Skin epidermis (tissue), 12 donors: ENCODE measurements at regions not wholly inside any gene's neighbourhood (a gene's known extent, or its start where the extent isn't known, plus 50 kb on each side); places are given as distances from the start of the nearest gene placed in this dataset.

ENCODE experiments used
- H3K27ac ChIP-seq, 21 experiments: fragments of 200-600 bp; sonication (generic) in 11 of 21; one replicate each; pipeline ENCODE4 v1.5.0; 2020; ENCODE audit warnings: mild to moderate bottlenecking in 3 of 21, inconsistent platforms in 2 of 21, moderate library complexity in 2 of 21
- H3K4me3 ChIP-seq, 7 experiments: fragments of 200-600 bp; sonication (generic) in 2 of 7; one replicate each; pipeline ENCODE4 v1.5.0; 2020; ENCODE audit warnings: inconsistent platforms in 2 of 7, mild to moderate bottlenecking in 2 of 7, moderate library complexity in 1 of 7

DNA sequence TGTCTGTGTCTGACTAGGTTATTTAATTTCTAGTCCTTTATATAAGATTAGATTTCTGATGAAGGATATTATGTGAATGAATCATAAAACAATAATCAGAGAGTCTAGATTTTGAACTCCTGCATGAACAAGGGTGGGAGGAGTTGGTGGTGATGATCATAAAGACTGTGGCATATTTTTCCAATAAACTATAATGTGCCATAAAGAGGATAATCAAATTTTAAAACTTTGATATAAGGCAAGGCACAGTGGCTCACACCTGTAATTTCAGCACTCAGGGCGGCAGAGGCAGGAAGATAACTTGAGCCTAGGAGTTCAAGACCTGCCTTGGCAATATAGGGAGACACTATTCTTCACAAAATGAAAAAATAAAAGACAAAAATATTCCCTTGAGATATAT is 473.3 kb downstream of the GABRG1 start:
- H3K27ac ChIP-seq: no peak overlapping the region
- H3K4me3 ChIP-seq: no peak overlapping the region

DNA sequence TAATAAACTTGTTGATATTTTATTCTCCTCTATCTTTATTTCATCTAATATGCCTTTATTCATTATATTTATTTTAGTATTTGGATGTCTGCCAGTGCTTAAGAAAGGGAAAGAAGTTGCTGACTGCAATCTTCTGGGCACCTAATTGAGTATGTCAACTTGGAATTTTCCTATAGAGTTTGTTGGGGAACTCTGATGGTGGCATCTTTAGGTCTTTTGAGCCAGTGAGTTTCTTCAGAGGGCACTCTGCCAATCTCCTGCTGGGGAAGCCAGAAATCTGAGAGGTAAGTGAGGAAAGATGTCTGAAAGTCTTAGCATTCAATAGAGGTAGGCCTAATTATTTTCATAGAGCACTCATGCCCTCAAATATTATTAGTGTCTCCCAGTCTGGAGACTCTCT is 475.0 kb downstream of the GABRG1 start:
- H3K4me3 ChIP-seq: no peak overlapping the region
- H3K27ac ChIP-seq: no peak overlapping the region

DNA sequence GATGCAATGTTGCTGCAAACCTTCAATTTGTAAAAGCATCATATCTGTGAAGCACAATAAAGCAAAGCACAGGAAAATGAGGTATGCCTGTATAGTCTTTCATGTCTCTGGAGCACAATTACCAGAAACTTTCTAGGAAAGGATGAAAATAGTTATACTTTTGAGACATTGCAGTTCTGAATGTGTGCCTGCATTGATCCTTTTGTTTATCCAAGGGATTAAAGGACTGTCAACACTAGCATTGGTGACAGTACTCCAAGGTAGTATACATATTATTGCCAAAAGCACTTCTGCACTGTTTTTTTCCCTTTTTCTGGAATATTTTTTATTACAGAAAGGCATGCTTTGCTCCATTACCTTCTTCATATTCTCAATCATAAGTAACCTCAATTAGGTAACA is 476.0 kb downstream of the GABRG1 start:
- Histone ChIP-seq H3K4me3 (no peak overlapping the region), H3K27ac (no peak overlapping the region)

DNA sequence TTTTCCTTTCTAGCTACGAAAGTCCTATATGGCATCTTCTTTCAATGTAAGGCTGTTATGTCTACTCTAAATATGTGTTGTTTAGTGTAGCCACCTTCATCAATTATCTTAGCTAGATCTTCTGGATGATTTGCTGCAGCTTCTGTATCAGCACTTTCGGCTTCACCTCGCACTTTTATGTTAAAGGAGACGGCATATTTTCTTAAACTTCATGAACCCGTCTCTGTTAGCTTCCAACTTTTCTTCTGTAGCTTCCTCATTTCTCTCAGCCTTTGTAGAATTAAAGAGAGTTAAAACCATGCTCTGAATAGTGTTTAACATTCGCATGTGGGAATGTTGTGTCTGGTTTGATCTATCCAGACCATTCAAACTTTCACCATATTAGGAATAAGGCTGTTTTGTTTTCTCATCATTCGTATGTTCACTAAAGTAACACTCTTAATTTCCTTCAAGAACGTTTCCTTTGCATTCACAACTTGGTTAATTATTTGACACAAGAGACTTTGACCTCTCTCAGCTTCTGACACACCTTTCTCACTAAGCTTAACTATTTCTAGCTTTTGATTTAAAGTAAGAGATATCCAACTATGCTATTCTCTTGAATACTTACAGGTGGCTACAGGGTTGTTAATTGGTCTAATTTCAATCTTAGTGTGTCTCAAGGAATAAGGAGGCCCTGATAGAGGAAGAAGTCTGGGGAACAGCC is 476.8 kb downstream of the GABRG1 start:
- H3K27ac ChIP-seq: no peak overlapping the region
- no peak overlapping the region for H3K4me3 ChIP-seq

DNA sequence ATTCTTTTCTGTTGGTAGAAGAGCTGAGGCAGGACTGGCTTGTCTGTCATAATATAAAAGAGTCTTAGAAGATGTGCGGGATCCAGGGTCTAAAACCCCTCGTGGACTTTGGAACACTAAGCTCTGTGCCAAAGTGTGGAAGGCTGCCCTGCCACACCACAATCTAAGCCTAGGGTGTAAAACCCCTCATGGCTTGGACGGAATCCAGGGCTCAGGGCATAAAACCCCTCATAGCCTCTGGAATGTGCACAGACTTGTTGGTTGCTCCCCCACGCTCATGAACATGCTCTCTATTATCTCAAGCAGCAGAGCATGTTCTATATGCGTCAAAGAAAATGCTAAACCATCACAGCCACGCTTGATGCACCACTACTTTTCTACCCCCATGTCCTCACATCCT is 483.6 kb downstream of the GABRG1 start:
- H3K4me3 ChIP-seq: no peak overlapping the region
- H3K27ac ChIP-seq: no peak overlapping the region

DNA sequence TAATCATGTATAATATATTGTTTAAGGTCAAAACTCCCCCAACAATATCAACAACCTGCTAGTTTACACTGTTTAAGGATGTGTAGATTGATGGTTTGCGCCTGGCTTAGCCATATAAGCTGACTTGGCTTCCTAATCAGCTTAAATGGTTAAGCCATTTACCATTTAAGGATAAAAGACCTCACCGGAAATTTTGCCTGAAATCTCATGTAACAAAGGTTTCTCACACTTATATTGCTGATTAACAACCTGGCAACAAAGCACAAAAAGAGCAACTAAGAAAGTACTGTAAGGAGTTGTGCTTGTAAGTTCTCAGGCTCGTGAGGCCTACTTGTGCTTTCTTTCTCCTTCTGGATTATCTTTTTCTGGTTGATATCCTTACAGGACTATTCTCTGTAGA is 485.2 kb downstream of the GABRG1 start:
- no peak overlapping the region for H3K4me3 ChIP-seq
- no peak overlapping the region for H3K27ac ChIP-seq

DNA sequence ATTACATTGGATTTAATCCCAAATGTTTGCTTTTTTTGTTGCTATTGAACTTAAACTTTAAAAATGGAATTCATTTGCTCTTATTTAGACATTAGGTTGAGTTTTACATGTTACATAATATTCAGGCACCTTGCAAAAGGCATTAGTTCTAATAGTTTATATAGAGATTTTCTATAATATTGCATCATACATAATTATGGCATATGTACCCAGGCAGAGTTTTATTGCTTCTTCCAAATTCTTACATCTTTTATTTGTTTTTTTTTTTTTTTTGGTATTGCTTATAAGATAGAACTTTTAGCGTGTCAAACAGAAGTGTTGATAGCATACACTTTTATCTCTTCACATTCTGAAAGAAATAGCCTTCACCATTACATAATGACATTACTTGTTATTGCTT is 487.7 kb downstream of the GABRG1 start:
- Histone ChIP-seq H3K27ac (no peak overlapping the region), H3K4me3 (no peak overlapping the region)

DNA sequence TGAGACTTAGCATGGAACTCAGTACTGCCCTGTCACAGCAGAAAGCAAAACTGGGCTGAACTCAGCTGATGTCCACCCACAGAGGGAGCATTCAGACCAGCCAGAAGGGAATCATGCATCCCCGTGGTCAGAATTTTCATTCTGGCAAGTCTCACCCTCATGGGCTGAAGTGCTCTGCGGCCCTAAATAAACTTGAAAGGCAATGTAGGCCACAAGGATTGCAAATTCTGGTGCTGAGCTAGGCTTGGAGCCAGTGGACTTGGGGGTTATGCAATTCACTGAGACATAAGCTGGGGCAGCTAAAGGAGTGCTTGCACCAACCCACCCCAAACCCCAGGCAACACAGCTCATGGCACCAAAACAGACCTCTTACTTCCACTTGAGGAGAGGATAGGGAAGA is 494.1 kb downstream of the GABRG1 start:
- Histone ChIP-seq H3K27ac (no peak overlapping the region), H3K4me3 (no peak overlapping the region)

DNA sequence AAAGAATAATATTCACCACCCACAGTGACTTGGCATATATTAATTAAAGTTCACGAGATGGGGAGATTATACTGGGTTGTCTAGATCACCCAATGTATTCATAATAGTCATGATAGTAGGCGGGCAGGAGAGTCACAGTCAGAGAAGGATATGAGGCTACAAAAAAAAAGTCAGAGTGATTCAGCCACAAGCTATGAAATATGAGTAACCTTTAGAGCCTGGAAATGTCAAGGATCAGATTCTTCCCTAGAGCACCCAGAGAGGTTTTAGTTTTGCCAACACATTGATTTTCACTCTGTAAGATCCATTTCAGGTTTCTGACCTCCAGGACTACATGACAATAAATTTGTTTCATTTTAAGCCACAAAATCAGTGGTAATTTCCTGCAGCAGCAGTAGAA is 501.9 kb downstream of the GABRG1 start:
- H3K4me3 ChIP-seq: no peak overlapping the region
- H3K27ac ChIP-seq: no peak overlapping the region

DNA sequence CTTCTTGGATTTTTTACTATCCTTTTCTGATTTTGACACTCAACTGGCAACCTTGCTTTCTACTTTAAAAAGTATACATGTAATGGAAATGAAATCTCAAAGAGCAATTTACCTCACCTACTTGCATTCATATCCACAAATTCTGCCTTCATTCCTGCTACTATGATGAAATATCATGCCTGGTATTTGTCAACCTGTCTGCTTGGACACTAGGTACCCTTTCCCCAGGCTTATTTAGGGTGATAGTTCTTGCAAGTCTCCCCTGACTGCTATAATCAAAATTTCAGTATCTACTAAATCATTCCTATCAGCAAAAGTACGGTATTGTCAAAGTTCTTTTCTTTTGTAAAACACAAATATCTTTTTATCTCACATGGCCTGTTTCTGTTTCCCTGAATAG is 503.0 kb downstream of the GABRG1 start:
- Histone ChIP-seq H3K4me3 (no peak overlapping the region), H3K27ac (no peak overlapping the region)

DNA sequence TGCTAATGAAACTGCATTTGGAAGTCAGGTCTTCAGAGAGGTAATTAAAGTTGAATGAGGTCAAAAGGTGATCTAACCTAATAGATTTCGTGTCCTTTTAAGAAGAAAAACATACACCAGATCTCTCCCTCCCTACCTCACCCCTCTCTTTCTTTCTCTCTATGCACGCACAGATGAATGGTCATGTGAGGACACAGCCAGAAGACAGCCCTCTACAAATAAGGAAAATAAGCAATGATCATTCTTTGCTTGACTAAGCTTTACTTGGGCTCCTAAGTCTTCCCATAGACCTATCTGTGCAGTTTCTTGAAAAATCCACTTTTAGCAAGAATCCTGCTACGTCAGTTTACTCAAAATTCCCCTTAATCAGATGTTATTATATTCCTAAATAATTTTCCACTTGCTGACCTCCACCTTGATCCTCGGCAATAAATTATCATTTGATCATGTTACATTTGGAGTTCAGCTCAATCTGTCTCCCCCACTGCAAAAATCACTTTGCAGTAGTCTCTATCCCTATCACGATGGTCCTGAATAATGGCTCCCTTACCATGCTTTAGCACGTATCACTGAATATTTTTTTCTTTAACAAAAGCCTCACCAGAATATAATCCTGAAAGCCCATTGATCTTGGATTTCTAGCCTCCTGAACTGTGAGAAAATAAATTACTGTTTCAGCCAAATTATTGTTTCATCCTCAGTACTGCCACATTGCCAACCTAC is 527.3 kb downstream of the GABRG1 start:
- Histone ChIP-seq H3K4me3 (no peak overlapping the region), H3K27ac (no peak overlapping the region)

DNA sequence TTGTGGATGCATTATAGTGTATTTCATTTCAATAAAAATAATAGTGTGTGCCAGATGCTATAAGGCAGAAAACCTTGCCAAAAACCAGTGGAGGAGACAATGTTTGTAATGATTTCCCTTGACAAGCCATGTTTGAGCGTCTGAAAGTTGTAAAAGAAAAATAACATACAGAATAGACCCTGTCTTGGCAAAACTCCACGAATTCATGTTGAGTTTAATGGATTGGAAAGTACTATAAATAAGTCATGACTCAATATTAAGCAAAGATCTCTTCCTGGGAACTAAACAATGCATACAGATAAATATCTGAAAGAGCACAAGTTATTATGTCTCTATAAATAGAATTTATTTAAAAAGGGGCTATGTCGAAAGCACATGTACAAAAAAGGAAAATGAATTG is 543.5 kb downstream of the GABRG1 start:
- Histone ChIP-seq H3K27ac (no peak overlapping the region), H3K4me3 (no peak overlapping the region)

DNA sequence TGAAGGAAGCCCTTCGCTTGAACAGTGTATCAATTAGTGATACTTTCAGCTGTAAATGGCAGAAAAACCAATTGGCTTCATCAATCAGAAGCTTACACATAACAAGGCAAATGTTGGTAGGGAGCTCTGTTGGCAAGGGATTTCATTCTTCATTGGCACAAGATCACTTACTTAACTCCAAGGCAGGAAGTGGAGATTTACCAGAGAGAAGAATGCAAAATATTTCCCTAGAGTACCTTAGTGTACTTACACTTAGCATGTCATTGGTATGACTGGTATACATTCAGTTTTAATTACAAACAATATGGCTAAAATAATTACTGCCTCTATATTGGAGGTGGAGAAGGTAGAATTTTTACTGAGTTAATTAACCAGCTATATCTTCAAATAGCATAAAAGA is 545.0 kb downstream of the GABRG1 start:
- Histone ChIP-seq H3K4me3 (no peak overlapping the region), H3K27ac (no peak overlapping the region)

DNA sequence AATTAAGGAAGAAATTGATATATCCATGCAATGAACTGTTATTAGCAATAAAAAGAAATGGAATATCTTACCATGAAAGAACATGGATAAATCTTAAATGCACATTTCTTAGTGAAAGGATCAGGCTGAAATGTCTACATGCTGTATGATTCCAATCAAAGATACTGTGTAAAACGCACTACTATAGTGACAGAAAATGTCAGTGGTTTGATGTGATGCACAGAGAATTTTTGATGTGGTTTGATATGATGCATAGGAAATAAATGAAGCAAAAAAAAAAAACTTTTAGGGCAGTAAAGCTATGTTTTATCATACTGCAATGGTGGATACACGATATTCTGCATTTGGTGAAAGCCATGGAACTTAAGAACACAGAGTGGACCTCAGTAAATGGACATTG is 547.6 kb downstream of the GABRG1 start:
- H3K27ac ChIP-seq: no peak overlapping the region
- H3K4me3 ChIP-seq: no peak overlapping the region

DNA sequence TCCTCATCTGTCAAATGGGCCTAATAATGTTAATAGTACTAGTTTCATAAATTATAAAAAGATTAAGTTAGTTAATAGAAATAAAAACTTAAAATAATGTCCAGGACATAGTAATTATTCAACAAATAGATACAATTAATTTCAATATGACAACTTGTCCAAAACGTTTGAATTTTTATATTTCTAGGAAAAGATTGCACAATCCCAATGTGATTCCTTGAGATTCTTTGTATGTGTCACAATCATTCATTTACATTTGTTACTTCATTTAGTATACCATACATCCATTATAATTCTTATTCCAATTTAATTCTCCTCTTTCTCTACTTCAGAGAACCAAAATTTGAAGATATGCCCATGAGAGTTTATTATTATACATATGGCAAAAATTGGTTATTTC is 554.2 kb downstream of the GABRG1 start:
- no peak overlapping the region for H3K4me3 ChIP-seq
- no peak overlapping the region for H3K27ac ChIP-seq

DNA sequence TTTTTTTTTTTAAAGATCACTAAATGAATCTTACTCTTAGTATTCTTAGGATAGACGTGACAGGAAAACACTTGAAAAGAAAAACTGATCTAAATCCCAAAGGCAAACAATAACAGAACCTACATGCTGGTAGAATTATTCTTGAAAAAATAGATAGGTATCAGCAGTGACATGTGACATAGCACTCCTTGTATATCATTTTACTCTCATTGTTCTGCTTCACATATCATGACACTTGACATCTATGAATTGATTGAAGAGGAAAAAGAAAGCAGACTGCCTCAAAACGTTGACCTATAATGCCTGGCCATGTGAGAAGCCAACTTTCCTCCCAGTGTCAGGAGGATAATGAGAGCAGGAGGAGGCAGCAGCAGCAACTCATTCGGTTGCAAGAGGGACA is 555.2 kb downstream of the GABRG1 start:
- Histone ChIP-seq H3K27ac (no peak overlapping the region), H3K4me3 (no peak overlapping the region)

DNA sequence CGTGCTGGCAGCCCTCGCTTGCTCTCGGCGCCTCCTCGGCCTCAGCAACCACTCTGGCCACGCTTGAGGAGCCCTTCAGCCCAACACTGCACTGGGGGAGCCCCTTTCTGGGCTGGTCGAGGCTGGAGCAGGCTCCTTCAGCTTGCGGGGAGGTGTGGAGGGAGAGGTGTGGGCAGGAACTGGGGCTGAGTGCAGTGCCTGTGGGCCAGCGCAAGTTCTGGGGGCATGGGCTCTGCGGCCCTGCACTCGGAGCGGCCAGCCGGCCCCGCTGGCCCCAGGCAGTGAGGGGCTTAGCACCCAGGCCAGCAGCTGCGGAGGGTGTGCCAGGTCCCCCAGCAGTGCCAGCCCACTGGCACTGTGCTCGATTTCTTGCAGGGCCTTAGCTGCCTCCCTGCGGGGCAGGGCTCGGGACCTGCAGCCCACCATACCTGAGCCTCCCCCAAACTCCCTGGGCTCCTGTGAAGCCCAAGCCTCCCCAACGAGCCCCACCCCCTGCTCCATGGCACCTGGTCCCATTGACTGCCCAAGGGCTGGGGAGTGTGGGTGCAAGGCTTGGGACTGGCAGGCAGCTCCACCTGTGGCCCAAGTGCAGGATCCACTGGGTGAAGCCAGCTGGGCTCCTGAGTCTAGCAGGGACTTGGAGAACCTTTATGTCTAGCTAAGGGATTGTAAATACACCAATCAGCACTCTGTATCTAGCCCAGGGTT is 556.8 kb downstream of the GABRG1 start:
- Histone ChIP-seq H3K4me3 (no peak overlapping the region), H3K27ac (no peak overlapping the region)

DNA sequence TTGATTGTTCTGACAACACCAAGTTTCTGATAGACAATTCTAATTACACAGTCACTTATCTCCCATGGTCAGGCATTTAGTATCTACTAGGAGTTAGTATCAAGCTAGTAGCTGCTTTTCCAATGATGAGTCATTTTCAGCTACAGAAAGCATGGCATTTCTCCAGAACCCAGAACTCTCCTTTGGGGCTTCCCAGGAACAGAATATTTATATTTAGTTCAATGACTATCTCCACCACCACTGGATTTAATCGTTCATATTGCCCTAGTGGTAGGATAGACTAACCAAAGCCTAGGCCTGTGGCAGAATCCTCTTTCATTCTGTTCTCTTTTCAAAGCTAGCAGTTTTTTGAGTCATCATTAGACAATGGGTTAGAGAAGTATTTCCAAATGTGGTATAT is 569.4 kb downstream of the GABRG1 start:
- no peak overlapping the region for H3K27ac ChIP-seq

DNA sequence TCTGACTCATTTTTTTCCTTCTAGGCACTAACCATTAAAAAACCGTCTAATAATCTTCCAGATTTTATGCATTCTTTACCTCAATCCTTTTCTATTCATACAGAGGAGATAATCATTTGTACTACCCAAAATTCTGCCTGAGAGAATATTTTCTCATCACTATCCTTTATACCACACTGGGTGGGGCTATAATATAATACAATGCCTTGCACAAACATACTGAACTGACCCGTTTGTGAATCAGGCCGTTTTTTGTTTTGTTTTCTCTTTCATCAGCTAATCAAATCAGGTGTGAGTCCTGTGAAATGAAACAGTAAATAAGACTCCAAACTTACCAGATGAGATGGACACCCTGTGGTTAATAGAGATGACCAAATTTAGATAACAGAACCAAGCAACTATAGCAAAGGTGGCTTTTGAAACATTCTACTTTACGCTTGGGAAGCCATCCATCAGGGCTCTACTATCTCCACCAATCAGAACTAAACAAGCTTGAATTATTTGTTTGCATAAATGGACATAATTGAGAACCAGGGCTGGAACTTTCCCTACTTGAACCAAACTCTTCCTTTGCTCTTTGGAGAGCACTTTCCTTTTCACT is 573.0 kb downstream of the GABRG1 start:
- H3K27ac ChIP-seq: no peak overlapping the region
- no peak overlapping the region for H3K4me3 ChIP-seq

More for the DNA sequence above, 569.4 kb downstream of the GABRG1 start:
- no peak overlapping the region for H3K4me3 ChIP-seq

DNA sequence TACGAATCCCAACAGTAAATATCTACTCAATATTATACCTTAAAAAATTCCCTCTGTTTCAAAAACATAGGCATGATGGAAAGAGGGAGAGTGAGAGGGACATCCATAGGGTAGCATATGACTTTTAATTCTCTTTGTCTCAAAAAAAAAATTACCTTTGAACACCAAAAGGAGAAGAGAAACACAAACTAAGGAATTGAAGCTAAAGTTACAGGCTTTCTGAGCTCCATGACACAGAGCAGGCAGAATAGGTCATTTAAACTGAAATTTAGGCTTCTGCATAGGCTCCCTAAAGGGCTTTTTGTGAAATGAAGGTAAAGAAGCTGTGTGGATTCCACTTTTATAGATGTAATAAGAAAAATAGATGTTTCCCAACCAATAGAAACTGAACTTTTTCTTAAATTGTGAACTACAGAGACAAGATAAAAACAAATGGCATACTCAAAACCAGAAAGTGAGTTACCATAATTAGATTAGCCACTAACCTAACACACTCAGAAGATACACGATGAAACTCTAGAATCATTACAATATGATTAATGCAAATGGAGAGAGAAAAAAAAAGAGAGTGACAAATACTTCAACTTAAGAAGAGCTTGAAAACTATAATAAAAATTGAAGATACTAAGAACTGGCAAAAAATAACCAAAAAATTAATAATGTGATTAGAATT is 584.6 kb downstream of the GABRG1 start:
- Histone ChIP-seq H3K27ac (no peak overlapping the region), H3K4me3 (no peak overlapping the region)
